GM12892 (cell line): ENCODE measurements at regions not wholly inside any gene's neighbourhood (a gene's known extent, or its start where the extent isn't known, plus 50 kb on each side); places are given as distances from the start of the nearest gene placed in this dataset.
"Not testable (repeated sequence)": the region's sequence is repeated elsewhere in the genome, so short reads cannot be mapped to it uniquely, and the experiment has no call there.

Source experiments
- DNase-seq: peaks from one replicate; pipeline ENCODE4 v3.0.0; 2011; ENCODE audit not compliant: insufficient read length
- FAIRE-seq: peaks from 2 replicates; lab custom pipeline; 2011; peaks lifted over from hg19 to GRCh38; lab: Jason Lieb, UNC
- POLR2A ChIP-seq: IDR thresholded peaks from 2 replicates; pipeline ENCODE4 v1.6.1; 2011; ENCODE audit warnings: low read depth, low read length, control low read depth
- POLR2AphosphoS5 ChIP-seq: IDR thresholded peaks from 2 replicates; pipeline ENCODE4 v1.6.1; 2011; ENCODE audit warnings: low read depth, low read length, control low read depth
- TAF1 ChIP-seq: IDR thresholded peaks from 2 replicates; pipeline ENCODE4 v1.6.1; 2011; ENCODE audit warnings: low read depth, mild to moderate bottlenecking, control low read depth, low read length, borderline replicate concordance

DNA sequence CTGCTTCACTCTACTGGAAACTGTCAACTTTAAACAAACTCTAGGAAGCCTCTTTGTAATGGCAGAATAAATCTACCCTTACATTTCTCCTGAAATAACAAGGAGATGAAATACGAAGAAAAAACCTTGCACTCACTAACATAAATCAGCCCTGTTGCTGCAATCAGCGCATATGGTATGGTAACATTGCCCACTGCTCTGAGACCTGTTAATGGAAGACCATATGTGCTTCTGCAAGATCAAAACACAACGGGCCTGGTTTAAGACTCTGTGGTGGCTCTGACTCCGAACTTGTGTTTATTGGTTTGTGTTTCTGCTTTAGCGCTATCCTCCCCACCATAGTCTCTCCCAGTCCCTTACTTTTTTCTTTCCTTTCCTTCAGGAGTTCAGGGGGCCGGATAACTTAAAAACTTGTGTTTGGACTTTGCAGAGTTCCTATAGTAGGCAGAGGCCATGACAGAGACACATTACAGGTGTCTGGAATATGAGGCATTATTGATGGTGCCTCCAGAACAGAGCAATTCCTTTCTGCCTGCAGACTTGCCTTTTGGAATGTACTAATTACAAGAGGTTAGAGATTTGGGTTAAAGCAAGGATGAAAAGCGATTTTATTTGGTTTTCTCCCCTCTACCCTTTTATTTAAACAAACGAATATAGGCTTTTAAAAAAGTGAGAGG, 110.8 kb downstream of the PSAT1 start:
- no peak for TF ChIP-seq TAF1
- no peak for TF ChIP-seq POLR2AphosphoS5
- no peak for TF ChIP-seq POLR2A
- no peak for DNase-seq
- no peak for FAIRE-seq

DNA sequence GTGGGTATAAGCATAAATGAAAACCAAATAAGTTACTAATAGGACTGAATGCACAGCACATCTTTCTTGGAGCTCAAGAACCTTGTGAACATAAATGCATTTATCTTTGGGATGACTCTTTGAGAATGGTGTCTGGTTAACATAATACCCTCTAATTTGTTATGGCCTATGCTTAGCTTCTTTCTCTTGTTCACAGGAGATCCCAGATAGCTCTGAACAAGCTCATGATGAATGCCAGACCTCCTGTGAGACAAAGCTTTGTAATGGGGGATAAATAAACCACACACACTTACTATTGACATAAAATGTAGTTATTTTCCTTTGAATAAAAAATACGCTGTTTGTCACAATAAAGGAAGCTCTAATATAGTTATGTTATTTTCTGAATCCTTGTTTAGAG, 111.5 kb downstream of the PSAT1 start:
- TF ChIP-seq TAF1: no peak
- no peak for TF ChIP-seq POLR2AphosphoS5
- TF ChIP-seq POLR2A: no peak
- DNase-seq: no peak
- no peak for FAIRE-seq

GRCh38 chr9:78409928-78410510, 113.1 kb downstream of the PSAT1 start:
- not testable (repeated sequence) for FAIRE-seq

GRCh38 chr9:78422309-78422708, 125.4 kb downstream of the PSAT1 start:
- FAIRE-seq (no peak), DNase-seq (no peak)
- no peak for TF ChIP-seq TAF1
- no peak for TF ChIP-seq POLR2AphosphoS5
- no peak for TF ChIP-seq POLR2A

More at GRCh38 chr9:78409928-78410510, 113.1 kb downstream of the PSAT1 start:
- DNase-seq: not testable (repeated sequence)

DNA sequence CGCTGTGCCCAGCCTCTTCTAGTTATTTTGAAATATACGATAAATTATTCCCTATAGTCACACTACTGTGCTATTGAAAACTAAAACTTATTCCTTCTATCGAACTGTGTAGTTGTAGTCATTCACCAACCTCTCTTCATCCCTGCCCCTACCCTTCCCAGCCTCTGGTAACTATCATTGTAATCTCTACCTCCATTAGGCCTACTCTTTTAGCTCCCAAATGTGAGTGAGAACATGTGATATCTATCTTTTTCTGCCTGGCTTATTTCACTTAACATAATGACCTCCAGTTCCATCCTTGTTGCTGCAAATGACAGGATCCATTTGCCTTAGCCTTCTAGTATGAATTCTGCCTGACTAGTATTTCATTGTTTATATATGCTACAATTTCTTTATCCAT, 127.4 kb downstream of the PSAT1 start:
- no peak for DNase-seq
- FAIRE-seq: no peak

DNA sequence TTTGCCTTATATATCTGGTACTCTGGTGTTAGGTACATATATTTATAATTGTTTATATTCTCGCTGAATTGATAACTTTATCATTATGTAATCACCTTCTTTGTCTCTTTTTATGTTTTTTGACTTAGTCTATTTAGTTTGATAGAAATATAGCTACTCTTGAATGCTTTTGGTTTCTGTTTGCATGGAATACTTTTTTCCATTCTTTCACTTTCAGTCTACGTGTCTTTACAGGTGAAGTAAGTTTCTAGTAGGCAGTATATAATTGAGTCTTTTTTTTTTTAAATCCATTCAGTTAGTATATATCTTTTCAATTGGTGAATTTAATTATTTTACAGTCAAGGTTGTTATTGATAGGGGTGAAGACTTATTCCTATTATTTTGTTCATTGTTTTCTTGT, 131.7 kb downstream of the PSAT1 start:
- no peak for TF ChIP-seq TAF1
- TF ChIP-seq POLR2AphosphoS5: no peak
- no peak for TF ChIP-seq POLR2A
- FAIRE-seq: no peak
- DNase-seq: no peak

More for the DNA sequence above, 127.4 kb downstream of the PSAT1 start:
- TF ChIP-seq POLR2A (no peak), TAF1 (no peak), POLR2AphosphoS5 (no peak)

GRCh38 chr9:78430387-78430786, 133.5 kb downstream of the PSAT1 start:
- DNase-seq (no peak), FAIRE-seq (no peak)
- TF ChIP-seq POLR2A (no peak), TAF1 (no peak), POLR2AphosphoS5 (no peak)

DNA sequence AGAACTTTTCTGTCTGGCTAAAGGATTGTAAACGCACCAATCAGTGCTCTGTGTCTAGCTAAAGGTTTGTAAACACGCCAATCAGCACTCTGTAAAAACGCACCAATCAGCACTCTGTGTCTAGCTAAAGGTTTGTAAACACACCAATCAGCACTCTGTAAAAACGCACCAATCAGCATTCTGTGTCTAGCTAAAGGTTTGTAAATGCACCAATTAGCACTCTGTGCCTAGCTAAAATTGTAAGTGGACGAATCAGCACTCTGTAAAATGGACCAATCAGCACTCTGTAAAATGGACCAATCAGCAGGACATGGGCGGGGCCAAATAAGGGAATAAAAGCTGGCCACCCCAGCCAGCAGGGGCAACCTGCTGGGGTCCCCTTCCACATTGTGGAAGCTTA, 134.1 kb downstream of the PSAT1 start:
- DNase-seq, FAIRE-seq: not testable (repeated sequence)

DNA sequence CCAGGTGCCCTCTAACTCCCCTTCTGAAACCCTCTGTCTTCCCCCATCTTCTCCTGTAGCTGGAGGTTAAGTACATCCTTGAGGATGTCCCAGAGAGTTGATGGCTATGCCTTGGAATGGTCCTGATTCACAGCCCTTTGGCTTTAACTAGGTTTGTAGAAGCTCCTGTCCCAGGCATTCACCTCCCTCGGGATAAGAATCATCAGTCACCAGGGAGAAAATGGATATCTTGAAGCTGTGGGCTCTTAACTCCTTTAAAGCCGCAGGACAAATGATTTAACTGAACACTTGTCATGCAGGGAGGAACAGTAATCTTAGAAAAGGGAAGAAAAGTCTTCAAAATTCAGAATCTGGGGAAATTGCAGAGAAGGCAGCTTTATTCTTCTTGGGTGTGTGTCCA, 139.9 kb downstream of the PSAT1 start:
- TF ChIP-seq TAF1 (no peak), POLR2A (no peak), POLR2AphosphoS5 (no peak)
- FAIRE-seq (no peak), DNase-seq (no peak)

DNA sequence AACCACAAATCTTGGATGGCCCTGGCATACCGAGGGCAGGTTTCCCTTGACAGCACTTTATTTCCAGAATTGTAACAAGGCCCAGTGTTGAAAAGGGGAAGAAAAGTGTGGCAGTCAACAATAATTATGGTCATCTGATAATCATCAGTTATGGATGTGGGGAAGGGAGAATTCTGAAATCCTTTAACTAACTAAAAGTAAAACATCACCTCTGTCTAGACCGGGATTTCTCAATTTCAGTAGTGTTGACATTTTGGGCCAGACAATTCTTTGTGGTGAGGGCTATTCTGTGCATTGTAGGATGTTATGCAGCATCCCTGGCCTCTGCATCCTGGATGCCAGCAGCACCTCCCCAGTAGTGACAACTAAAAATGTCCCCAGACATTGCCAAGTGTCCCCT, 140.4 kb downstream of the PSAT1 start:
- TF ChIP-seq TAF1: no peak
- no peak for TF ChIP-seq POLR2AphosphoS5
- no peak for TF ChIP-seq POLR2A
- DNase-seq (no peak), FAIRE-seq (no peak)

DNA sequence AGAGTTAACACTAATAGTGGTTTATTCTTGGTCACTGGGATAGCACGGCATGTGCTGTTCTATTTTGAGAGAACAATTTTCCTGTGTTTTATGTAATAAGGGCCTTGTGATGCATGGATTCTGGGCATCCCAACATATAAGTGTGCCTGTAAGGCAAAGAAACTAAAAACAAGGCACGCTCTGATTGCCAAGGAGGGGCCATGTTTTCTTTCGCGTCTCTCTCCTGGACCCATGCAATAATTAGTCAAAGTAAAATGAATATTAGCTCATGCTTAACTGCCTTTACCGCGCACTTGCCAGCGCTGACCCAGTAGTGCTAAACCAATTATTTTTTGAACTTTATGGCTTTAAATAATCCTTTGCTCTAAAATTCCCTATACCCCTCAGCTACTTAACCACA, 140.9 kb downstream of the PSAT1 start:
- no peak for DNase-seq
- TF ChIP-seq POLR2AphosphoS5 (no peak), POLR2A (no peak), TAF1 (no peak)

GRCh38 chr9:78438211-78438610, 141.3 kb downstream of the PSAT1 start:
- no peak for FAIRE-seq
- no peak for TF ChIP-seq POLR2A
- TF ChIP-seq POLR2AphosphoS5: no peak
- no peak for TF ChIP-seq TAF1
- DNase-seq: no peak

More for the DNA sequence above, 140.9 kb downstream of the PSAT1 start:
- no peak for FAIRE-seq
